ENCODE measurements at regions not wholly inside any gene's neighbourhood (a gene's known extent, or its start where the extent isn't known, plus 50 kb on each side); places are given as distances from the start of the nearest gene placed in this dataset.

DNA sequence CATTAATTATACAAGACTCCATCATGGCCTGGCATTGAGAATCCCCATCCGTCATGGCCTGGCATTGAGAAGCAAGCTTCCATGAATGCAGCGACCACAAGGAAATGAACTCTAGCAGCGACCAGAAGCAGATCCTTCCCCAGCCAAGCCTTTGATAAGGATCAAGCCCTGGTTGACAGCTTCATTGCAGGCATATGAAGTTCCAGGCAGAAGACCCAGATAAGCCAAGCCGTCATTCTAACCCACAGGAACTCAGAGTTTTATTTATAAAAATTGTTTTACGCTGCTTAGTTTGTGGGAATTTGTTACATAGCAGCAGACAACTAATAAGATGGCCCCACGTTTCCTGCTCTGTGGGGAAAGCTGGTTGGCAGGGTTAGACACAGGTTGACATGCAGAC is 642.3 kb downstream of the GATA3 start:
- no peaks in the 10 kb centered on the region for H3K9me3 ChIP-seq (ENCODE audit: control insufficient read depth in 2 of 3, insufficient read depth in 1 of 3, low read length in 3 of 3)
- H3K9ac ChIP-seq (ENCODE audit: low read length in 3 of 3), result no peak overlapping the region
- intact Hi-C loops (cut with DNase I), result no loop called here
- no peak for FAIRE-seq
- H3K4me3 ChIP-seq (ENCODE audit: low read length in 3 of 3), result no peak overlapping the region
- TF ChIP-seq CTCF (IDR thresholded peaks at IDR 0.05; ENCODE audit: borderline replicate concordance, extremely low read depth, insufficient read depth), result no peak
- no peaks in the 10 kb centered on the region for H3K4me1 ChIP-seq (ENCODE audit: control insufficient read depth in 2 of 3, insufficient read depth in 2 of 3, low read depth in 1 of 3, low read length in 3 of 3)
- no peaks in the 10 kb centered on the region for H3K27me3 ChIP-seq (ENCODE audit: control insufficient read depth, insufficient read depth, low read length)
- no peaks in the 10 kb centered on the region for H3K36me3 ChIP-seq (ENCODE audit: control insufficient read depth in 2 of 3, insufficient read depth in 3 of 3, low read length in 3 of 3)
- peak in 1 of 5 donors; percentile 2 for DNase-seq
- H3K27ac ChIP-seq (ENCODE audit: low read depth in 2 of 2, low read length in 2 of 2), result no peak overlapping the region

DNA sequence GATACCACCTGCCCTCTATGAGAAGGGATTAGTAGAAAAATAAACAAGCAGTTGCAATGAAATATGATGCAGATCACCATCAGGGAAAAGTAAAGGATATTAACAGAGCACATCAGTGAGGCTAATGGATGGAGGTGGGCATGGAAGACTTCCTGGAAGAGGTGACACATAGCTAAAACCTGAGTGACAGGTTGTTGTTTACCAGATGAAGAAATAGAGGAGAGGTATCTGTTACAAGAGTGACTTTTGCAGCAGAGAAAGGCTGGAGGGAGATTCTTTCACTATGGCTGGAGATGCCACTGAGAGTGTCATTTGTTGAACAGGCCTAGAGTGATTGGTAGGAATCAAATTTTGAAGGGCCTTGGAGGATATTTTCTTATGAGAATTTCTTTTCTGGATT is 646.2 kb downstream of the GATA3 start:
- no peak for FAIRE-seq
- H3K27me3 ChIP-seq (ENCODE audit: control insufficient read depth, insufficient read depth, low read length), result no peaks in the 10 kb centered on the region
- H3K27ac ChIP-seq (ENCODE audit: low read depth in 2 of 2, low read length in 2 of 2), result no peak overlapping the region
- H3K9ac ChIP-seq (ENCODE audit: low read length in 3 of 3), result no peak overlapping the region
- H3K9me3 ChIP-seq (ENCODE audit: control insufficient read depth in 2 of 3, insufficient read depth in 1 of 3, low read length in 3 of 3), result no peaks in the 10 kb centered on the region
- DNase-seq, result no peak
- no peaks in the 10 kb centered on the region for H3K36me3 ChIP-seq (ENCODE audit: control insufficient read depth in 2 of 3, insufficient read depth in 3 of 3, low read length in 3 of 3)
- no peak overlapping the region for H3K4me3 ChIP-seq (ENCODE audit: low read length in 3 of 3)
- H3K4me1 ChIP-seq (ENCODE audit: control insufficient read depth in 2 of 3, insufficient read depth in 2 of 3, low read depth in 1 of 3, low read length in 3 of 3), result no peaks in the 10 kb centered on the region
- intact Hi-C loops (cut with DNase I), result no loop called here
- TF ChIP-seq CTCF (IDR thresholded peaks at IDR 0.05; ENCODE audit: borderline replicate concordance, extremely low read depth, insufficient read depth), result no peak

GRCh38 chr10:8702181-8702580 is 647.7 kb downstream of the GATA3 start:
- Histone ChIP-seq H3K9ac (ENCODE audit: low read length in 3 of 3) (no peak overlapping the region), H3K27me3 (ENCODE audit: control insufficient read depth, insufficient read depth, low read length) (no peaks in the 10 kb centered on the region), H3K9me3 (ENCODE audit: control insufficient read depth in 2 of 3, insufficient read depth in 1 of 3, low read length in 3 of 3) (no peaks in the 10 kb centered on the region), H3K4me1 (ENCODE audit: control insufficient read depth in 2 of 3, insufficient read depth in 2 of 3, low read depth in 1 of 3, low read length in 3 of 3) (no peaks in the 10 kb centered on the region), H3K4me3 (ENCODE audit: low read length in 3 of 3) (no peak overlapping the region), H3K27ac (ENCODE audit: low read depth in 2 of 2, low read length in 2 of 2) (no peak overlapping the region), H3K36me3 (ENCODE audit: control insufficient read depth in 2 of 3, insufficient read depth in 3 of 3, low read length in 3 of 3) (no peaks in the 10 kb centered on the region)
- DNase-seq (no peak), FAIRE-seq (no peak)
- TF ChIP-seq CTCF (IDR thresholded peaks at IDR 0.05; ENCODE audit: borderline replicate concordance, extremely low read depth, insufficient read depth), result no peak
- intact Hi-C loops (cut with DNase I), result no loop called here

DNA sequence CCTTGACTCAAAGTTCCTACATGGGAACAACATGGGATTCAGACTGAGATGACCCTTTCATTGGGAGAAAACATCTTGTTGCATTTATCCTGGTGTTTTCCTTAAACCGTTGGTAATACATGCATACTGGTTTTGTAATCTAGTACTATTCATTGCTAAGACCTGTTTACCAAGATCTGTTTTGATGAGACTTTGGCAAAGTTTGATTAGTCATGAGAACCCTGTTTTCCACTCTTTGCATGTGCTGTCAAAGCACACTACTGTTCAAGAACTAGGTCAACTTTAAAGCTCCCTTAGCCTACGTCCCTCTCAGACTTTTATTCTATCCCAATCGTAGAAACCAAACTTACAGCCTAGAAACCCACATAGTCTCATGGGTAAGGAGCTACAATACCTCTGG is 650.9 kb downstream of the GATA3 start:
- no peak overlapping the region for H3K9ac ChIP-seq (ENCODE audit: low read length in 3 of 3)
- TF ChIP-seq CTCF (IDR thresholded peaks at IDR 0.05; ENCODE audit: borderline replicate concordance, extremely low read depth, insufficient read depth), result no peak
- no peak overlapping the region for H3K4me3 ChIP-seq (ENCODE audit: low read length in 3 of 3)
- H3K9me3 ChIP-seq (ENCODE audit: control insufficient read depth in 2 of 3, insufficient read depth in 1 of 3, low read length in 3 of 3), result no peaks in the 10 kb centered on the region
- H3K27me3 ChIP-seq (ENCODE audit: control insufficient read depth, insufficient read depth, low read length), result no peaks in the 10 kb centered on the region
- no peak overlapping the region for H3K27ac ChIP-seq (ENCODE audit: low read depth in 2 of 2, low read length in 2 of 2)
- H3K4me1 ChIP-seq (ENCODE audit: control insufficient read depth in 2 of 3, insufficient read depth in 2 of 3, low read depth in 1 of 3, low read length in 3 of 3), result no peaks in the 10 kb centered on the region
- H3K36me3 ChIP-seq (ENCODE audit: control insufficient read depth in 2 of 3, insufficient read depth in 3 of 3, low read length in 3 of 3), result no peaks in the 10 kb centered on the region
- intact Hi-C loops (cut with DNase I), result no loop called here
- FAIRE-seq (no peak), DNase-seq (no peak)

Data from kidney (tissue), 13 donors.